ENCODE measurements at regions not wholly inside any gene's neighbourhood (a gene's known extent, or its start where the extent isn't known, plus 50 kb on each side); places are given as distances from the start of the nearest gene placed in this dataset.
A peak's percentile ranks its signal among the peaks of the same experiment; 100 is the strongest.

DNA sequence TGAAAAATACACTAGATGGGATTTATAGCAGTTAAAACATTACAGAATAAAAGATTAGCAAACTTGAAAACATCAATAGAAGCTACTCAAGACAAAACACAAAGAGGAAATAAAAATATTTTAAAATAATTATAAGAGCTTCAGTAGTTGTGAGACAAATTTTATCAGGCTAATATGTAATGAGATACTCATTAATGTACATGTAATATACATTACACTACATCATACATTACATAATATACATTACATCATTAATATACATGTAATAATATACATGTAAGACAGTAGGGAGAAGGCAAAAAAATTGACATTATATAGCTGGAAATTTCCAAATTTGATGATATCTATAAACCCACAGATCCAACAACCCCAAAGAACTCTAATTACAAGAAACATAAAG, 249.4 kb upstream of the HMGA2 start:
- Histone ChIP-seq H3K9me3 (ENCODE audit: control insufficient read depth, low read length) (no peaks in the 10 kb centered on the region), H3K4me3 (ENCODE audit: extremely low read depth, insufficient read depth, low read length, poor library complexity, severe bottlenecking) (no peak overlapping the region), H3K36me3 (ENCODE audit: control insufficient read depth, insufficient read depth, low read length) (no peaks in the 10 kb centered on the region), H3K27ac (ENCODE audit: low read depth, low read length, severe bottlenecking) (no peak overlapping the region), H3K4me1 (ENCODE audit: control insufficient read depth, insufficient read depth, low read length, poor library complexity, severe bottlenecking) (no peaks in the 10 kb centered on the region)

GRCh38 chr12:65584016-65584415, 240.3 kb upstream of the HMGA2 start:
- WGBS, 2 experiments (ENCODE audit: insufficient coverage in 2 of 2), result no CpG with 5 or more reads among the region's 3 CpGs
- H3K9me3 ChIP-seq (ENCODE audit: control insufficient read depth, low read length), result no peaks in the 10 kb centered on the region
- no peak overlapping the region for H3K27ac ChIP-seq (ENCODE audit: low read depth, low read length, severe bottlenecking)
- H3K36me3 ChIP-seq (ENCODE audit: control insufficient read depth, insufficient read depth, low read length), result no peaks in the 10 kb centered on the region
- no peak overlapping the region for H3K4me3 ChIP-seq (ENCODE audit: extremely low read depth, insufficient read depth, low read length, poor library complexity, severe bottlenecking)
- H3K4me1 ChIP-seq (ENCODE audit: control insufficient read depth, insufficient read depth, low read length, poor library complexity, severe bottlenecking), result peaks cover 14% of the 10 kb centered on the region

DNA sequence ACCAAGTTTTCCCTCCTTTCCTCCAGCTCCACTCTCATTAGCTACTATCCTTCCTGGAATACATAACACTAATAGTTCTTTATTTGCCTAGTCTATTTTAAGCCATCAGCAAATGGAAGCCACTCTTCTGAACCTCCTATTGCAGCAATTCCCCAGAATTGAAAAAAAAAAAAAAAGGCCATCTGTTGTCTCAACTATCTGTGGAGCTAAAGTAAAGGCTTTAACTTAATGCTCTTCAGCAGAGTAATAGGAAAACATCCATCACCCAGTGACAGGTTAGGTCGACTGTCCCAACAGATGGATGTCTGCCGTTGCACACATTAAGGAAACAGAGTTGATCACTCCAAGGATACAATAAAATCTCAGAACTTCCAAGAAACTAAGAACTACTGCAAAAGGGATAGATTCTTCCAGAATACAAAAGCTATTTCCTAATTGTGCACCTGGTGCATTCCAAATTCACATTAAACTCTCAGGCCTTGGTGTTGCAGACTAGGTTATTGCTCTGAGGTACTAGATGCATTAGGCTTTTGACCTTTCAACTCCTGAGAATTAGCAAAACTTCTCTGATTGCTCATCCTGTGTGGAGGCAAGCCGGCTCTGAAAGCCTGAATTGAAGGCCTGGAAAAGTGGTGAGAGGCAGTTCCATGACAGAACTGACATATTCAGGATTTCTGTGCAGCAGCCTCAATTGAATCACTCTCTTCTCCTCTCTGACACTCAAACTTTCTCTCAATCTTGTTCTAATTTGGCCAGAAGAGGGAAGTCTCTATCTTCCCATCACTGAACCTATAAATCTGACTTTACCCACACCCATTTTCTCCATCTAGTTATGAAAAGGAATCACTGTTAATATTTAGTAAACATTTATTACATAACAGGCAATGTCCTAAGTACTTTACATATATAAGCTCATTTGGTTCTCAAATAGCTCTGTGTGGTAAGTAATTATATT, 238.4 kb upstream of the HMGA2 start:
- peak overlapping the region; percentile 51 for H3K27ac ChIP-seq (ENCODE audit: low read depth, low read length, severe bottlenecking)
- H3K4me1 ChIP-seq (ENCODE audit: control insufficient read depth, insufficient read depth, low read length, poor library complexity, severe bottlenecking), result peaks cover 14% of the 10 kb centered on the region
- 59% methylated on average over 3 of the region's 3 CpGs; no CpG with 5 or more reads in 1 of the 2 experiments for WGBS, 2 experiments (ENCODE audit: insufficient coverage in 2 of 2)
- H3K4me3 ChIP-seq (ENCODE audit: extremely low read depth, insufficient read depth, low read length, poor library complexity, severe bottlenecking), result no peak overlapping the region
- no peaks in the 10 kb centered on the region for H3K36me3 ChIP-seq (ENCODE audit: control insufficient read depth, insufficient read depth, low read length)
- H3K9me3 ChIP-seq (ENCODE audit: control insufficient read depth, low read length), result no peaks in the 10 kb centered on the region

- Histone ChIP-seq H3K4me3 (ENCODE audit: extremely low read depth, insufficient read depth, low read length, poor library complexity, severe bottlenecking) (no peak overlapping the region), H3K27ac (ENCODE audit: low read depth, low read length, severe bottlenecking) (peak overlapping the region; percentile 51), H3K9me3 (ENCODE audit: control insufficient read depth, low read length) (no peaks in the 10 kb centered on the region), H3K4me1 (ENCODE audit: control insufficient read depth, insufficient read depth, low read length, poor library complexity, severe bottlenecking) (peaks cover 14% of the 10 kb centered on the region), H3K36me3 (ENCODE audit: control insufficient read depth, insufficient read depth, low read length) (no peaks in the 10 kb centered on the region)
- WGBS, 2 experiments (ENCODE audit: insufficient coverage in 2 of 2), result 86 to 100% methylated on average over 1 of the region's 1 CpG
Observed at GRCh38 chr12:65586796-65587195, 237.5 kb upstream of the HMGA2 start.

- 89 to 100% methylated on average over 1 of the region's 4 CpGs for WGBS, 2 experiments (ENCODE audit: insufficient coverage in 2 of 2)
- H3K27ac ChIP-seq (ENCODE audit: low read depth, low read length, severe bottlenecking), result no peak overlapping the region
- no peaks in the 10 kb centered on the region for H3K36me3 ChIP-seq (ENCODE audit: control insufficient read depth, insufficient read depth, low read length)
- peaks cover 29% of the 10 kb centered on the region for H3K4me1 ChIP-seq (ENCODE audit: control insufficient read depth, insufficient read depth, low read length, poor library complexity, severe bottlenecking)
- H3K4me3 ChIP-seq (ENCODE audit: extremely low read depth, insufficient read depth, low read length, poor library complexity, severe bottlenecking), result no peak overlapping the region
- no peaks in the 10 kb centered on the region for H3K9me3 ChIP-seq (ENCODE audit: control insufficient read depth, low read length)
Observed at GRCh38 chr12:65590318-65590717, 234.0 kb upstream of the HMGA2 start.

GRCh38 chr12:65592416-65592815, 231.9 kb upstream of the HMGA2 start:
- Histone ChIP-seq H3K4me3 (ENCODE audit: extremely low read depth, insufficient read depth, low read length, poor library complexity, severe bottlenecking) (no peak overlapping the region), H3K36me3 (ENCODE audit: control insufficient read depth, insufficient read depth, low read length) (no peaks in the 10 kb centered on the region), H3K4me1 (ENCODE audit: control insufficient read depth, insufficient read depth, low read length, poor library complexity, severe bottlenecking) (peaks cover 32% of the 10 kb centered on the region), H3K9me3 (ENCODE audit: control insufficient read depth, low read length) (no peaks in the 10 kb centered on the region), H3K27ac (ENCODE audit: low read depth, low read length, severe bottlenecking) (no peak overlapping the region)
- 100% methylated on average over 2 of the region's 3 CpGs for WGBS, 2 experiments (ENCODE audit: insufficient coverage in 2 of 2)

DNA sequence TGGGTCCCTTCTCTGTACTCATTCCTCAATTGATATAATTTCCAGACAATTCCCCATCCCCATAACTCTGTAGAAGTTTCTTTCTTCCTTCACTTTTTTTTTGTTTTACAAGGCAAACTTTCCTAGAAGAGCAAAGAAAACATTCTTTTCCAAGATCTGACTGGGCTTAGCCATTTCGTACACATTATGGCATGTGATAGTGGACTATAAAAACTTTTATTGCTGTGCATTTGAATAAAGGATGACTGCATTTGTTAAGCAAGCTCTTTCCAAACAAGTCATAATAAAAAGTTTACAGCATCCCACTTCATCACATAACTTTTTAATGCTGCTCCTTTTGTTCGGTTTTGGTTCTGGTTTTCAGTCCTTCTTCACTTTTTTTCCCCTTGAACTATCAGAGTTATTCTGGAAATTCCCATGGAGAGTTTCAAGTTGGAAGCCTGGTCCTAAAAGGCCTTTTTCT, 231.0 kb upstream of the HMGA2 start:
- Histone ChIP-seq H3K27ac (ENCODE audit: low read depth, low read length, severe bottlenecking) (no peak overlapping the region), H3K9me3 (ENCODE audit: control insufficient read depth, low read length) (no peaks in the 10 kb centered on the region), H3K4me1 (ENCODE audit: control insufficient read depth, insufficient read depth, low read length, poor library complexity, severe bottlenecking) (peaks cover 40% of the 10 kb centered on the region), H3K4me3 (ENCODE audit: extremely low read depth, insufficient read depth, low read length, poor library complexity, severe bottlenecking) (no peak overlapping the region), H3K36me3 (ENCODE audit: control insufficient read depth, insufficient read depth, low read length) (no peaks in the 10 kb centered on the region)
- 86 to 100% methylated on average over 1 of the region's 2 CpGs for whole genome bisulfite sequencing, 2 experiments (ENCODE audit: insufficient coverage in 2 of 2)

DNA sequence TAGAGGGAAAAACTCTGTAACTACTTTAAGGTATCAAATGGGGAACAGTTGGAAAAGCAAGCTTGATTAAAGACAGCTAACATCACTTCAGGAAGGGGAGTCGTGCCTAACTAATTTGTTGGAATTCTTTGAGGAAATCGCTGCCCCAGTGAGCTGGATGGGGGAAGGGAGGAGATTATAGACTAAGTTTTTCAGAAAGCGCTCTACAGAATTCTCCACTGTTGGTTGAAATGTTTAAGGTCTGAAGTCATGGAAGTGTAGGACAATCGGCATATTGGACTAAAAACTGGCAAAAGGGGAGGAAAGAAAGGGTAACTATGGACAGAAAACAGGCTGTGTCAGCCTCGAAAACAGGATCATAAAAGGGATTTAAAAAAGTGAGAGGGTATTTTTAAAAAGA, 229.9 kb upstream of the HMGA2 start:
- H3K4me3 ChIP-seq (ENCODE audit: extremely low read depth, insufficient read depth, low read length, poor library complexity, severe bottlenecking), result no peak overlapping the region
- no peaks in the 10 kb centered on the region for H3K9me3 ChIP-seq (ENCODE audit: control insufficient read depth, low read length)
- H3K27ac ChIP-seq (ENCODE audit: low read depth, low read length, severe bottlenecking), result peak overlapping the region; percentile 84
- 22 to 41% methylated on average over 4 to 5 of the region's 5 CpGs for WGBS, 2 experiments (ENCODE audit: insufficient coverage in 2 of 2)
- peaks cover 41% of the 10 kb centered on the region for H3K4me1 ChIP-seq (ENCODE audit: control insufficient read depth, insufficient read depth, low read length, poor library complexity, severe bottlenecking)
- H3K36me3 ChIP-seq (ENCODE audit: control insufficient read depth, insufficient read depth, low read length), result no peaks in the 10 kb centered on the region

DNA sequence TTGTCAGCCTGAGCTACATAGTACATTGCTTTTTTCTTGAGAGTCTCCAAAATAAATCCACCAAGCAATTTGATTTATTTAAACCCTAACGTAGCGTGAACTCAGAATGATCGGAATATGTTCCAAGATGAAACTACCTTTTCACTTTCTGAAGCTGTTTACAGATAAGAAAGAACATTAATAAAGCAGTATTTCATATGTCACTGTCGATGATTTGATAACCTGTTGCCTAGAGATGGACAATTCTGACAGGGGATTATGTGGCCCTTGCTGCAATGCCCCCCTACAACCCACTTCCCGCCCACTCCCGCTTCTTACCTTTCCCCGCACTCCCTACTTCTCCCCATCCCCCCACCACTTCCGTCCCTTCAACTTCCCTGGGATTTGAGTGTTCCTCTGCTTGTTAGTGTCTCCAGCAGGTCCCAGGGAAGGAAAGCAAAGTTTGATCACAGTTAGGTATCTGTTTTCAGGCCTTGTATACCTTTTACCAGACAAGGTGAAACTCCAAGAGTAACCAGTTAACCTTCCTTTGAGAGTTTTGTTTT, 229.2 kb upstream of the HMGA2 start:
- Histone ChIP-seq H3K9me3 (ENCODE audit: control insufficient read depth, low read length) (no peaks in the 10 kb centered on the region), H3K4me3 (ENCODE audit: extremely low read depth, insufficient read depth, low read length, poor library complexity, severe bottlenecking) (no peak overlapping the region), H3K36me3 (ENCODE audit: control insufficient read depth, insufficient read depth, low read length) (no peaks in the 10 kb centered on the region), H3K4me1 (ENCODE audit: control insufficient read depth, insufficient read depth, low read length, poor library complexity, severe bottlenecking) (peaks cover 41% of the 10 kb centered on the region), H3K27ac (ENCODE audit: low read depth, low read length, severe bottlenecking) (peak overlapping the region; percentile 84)
- WGBS, 2 experiments (ENCODE audit: insufficient coverage in 2 of 2), result 83% methylated on average over 1 of the region's 8 CpGs; no CpG with 5 or more reads in 1 of the 2 experiments

- no peak overlapping the region for H3K4me3 ChIP-seq (ENCODE audit: extremely low read depth, insufficient read depth, low read length, poor library complexity, severe bottlenecking)
- H3K4me1 ChIP-seq (ENCODE audit: control insufficient read depth, insufficient read depth, low read length, poor library complexity, severe bottlenecking), result peaks cover 41% of the 10 kb centered on the region
- 96 to 100% methylated on average over 2 of the region's 3 CpGs for WGBS, 2 experiments (ENCODE audit: insufficient coverage in 2 of 2)
- no peak overlapping the region for H3K27ac ChIP-seq (ENCODE audit: low read depth, low read length, severe bottlenecking)
- no peaks in the 10 kb centered on the region for H3K36me3 ChIP-seq (ENCODE audit: control insufficient read depth, insufficient read depth, low read length)
- no peaks in the 10 kb centered on the region for H3K9me3 ChIP-seq (ENCODE audit: control insufficient read depth, low read length)
Observed at GRCh38 chr12:65596514-65597091, 227.7 kb upstream of the HMGA2 start.

GRCh38 chr12:65597527-65597926, 226.8 kb upstream of the HMGA2 start:
- Histone ChIP-seq H3K9me3 (ENCODE audit: control insufficient read depth, low read length) (no peaks in the 10 kb centered on the region), H3K36me3 (ENCODE audit: control insufficient read depth, insufficient read depth, low read length) (no peaks in the 10 kb centered on the region), H3K27ac (ENCODE audit: low read depth, low read length, severe bottlenecking) (peak overlapping the region; percentile 24), H3K4me3 (ENCODE audit: extremely low read depth, insufficient read depth, low read length, poor library complexity, severe bottlenecking) (no peak overlapping the region), H3K4me1 (ENCODE audit: control insufficient read depth, insufficient read depth, low read length, poor library complexity, severe bottlenecking) (peaks cover 50% of the 10 kb centered on the region)
